ELF-1 (cell line): ENCODE measurements at regions not wholly inside any gene's neighbourhood (a gene's known extent, or its start where the extent isn't known, plus 50 kb on each side); places are given as distances from the start of the nearest gene placed in this dataset.

ENCODE experiments used
- DNase-seq: peaks from one replicate; pipeline ENCODE4 v3.0.0-alpha.2; 2016; ENCODE audit warnings: low read depth, low spot score

GRCh38 chr4:30126351-30126750 is 593.8 kb upstream of the PCDH7 start:
- no peak for DNase-seq

GRCh38 chr4:30148828-30149227 is 571.3 kb upstream of the PCDH7 start:
- DNase-seq, result peak; percentile 40

GRCh38 chr4:30149539-30149938 is 570.6 kb upstream of the PCDH7 start:
- DNase-seq, result peak; percentile 46

- DNase-seq, result no peak
These were observed 566.7 kb upstream of the PCDH7 start for GRCh38 chr4:30153427-30153826.

- DNase-seq, result no peak
These were observed 560.0 kb upstream of the PCDH7 start for GRCh38 chr4:30160140-30160539.

- no peak for DNase-seq
These were observed 547.8 kb upstream of the PCDH7 start for GRCh38 chr4:30172416-30172815.

- DNase-seq, result no peak
These were observed 538.7 kb upstream of the PCDH7 start for GRCh38 chr4:30181512-30181911.

GRCh38 chr4:30181918-30182317 is 538.3 kb upstream of the PCDH7 start:
- no peak for DNase-seq

GRCh38 chr4:30182786-30183185 is 537.4 kb upstream of the PCDH7 start:
- no peak for DNase-seq

- no peak for DNase-seq
These were observed 528.3 kb upstream of the PCDH7 start for GRCh38 chr4:30191902-30192301.

- no peak for DNase-seq
These were observed 512.8 kb upstream of the PCDH7 start for GRCh38 chr4:30207389-30207788.

GRCh38 chr4:30208731-30209435 is 511.3 kb upstream of the PCDH7 start:
- no peak for DNase-seq

- DNase-seq, result peak; percentile 1
These were observed 504.2 kb upstream of the PCDH7 start for GRCh38 chr4:30215973-30216372.

- DNase-seq, result no peak
These were observed 475.0 kb upstream of the PCDH7 start for GRCh38 chr4:30245140-30245539.

GRCh38 chr4:30256116-30256832 is 463.9 kb upstream of the PCDH7 start:
- no peak for DNase-seq

- no peak for DNase-seq
These were observed 461.2 kb upstream of the PCDH7 start for GRCh38 chr4:30258949-30259348.

- DNase-seq, result no peak
These were observed 457.8 kb upstream of the PCDH7 start for GRCh38 chr4:30262379-30262778.

- DNase-seq, result no peak
These were observed 455.7 kb upstream of the PCDH7 start for GRCh38 chr4:30264465-30264864.

- DNase-seq, result no peak
These were observed 454.5 kb upstream of the PCDH7 start for GRCh38 chr4:30265716-30266115.

GRCh38 chr4:30268370-30268769 is 451.8 kb upstream of the PCDH7 start:
- DNase-seq, result no peak

GRCh38 chr4:30269850-30270249 is 450.3 kb upstream of the PCDH7 start:
- no peak for DNase-seq

GRCh38 chr4:30281986-30282385 is 438.2 kb upstream of the PCDH7 start:
- DNase-seq, result no peak

GRCh38 chr4:30283336-30283735 is 436.8 kb upstream of the PCDH7 start:
- DNase-seq, result no peak
